Parathyroid adenoma (tissue), 2 donors: ENCODE measurements at regions not wholly inside any gene's neighbourhood (a gene's known extent, or its start where the extent isn't known, plus 50 kb on each side); places are given as distances from the start of the nearest gene placed in this dataset.

ENCODE experiments used
- H2AFZ ChIP-seq: fragments of 300-600 bp; sonication (generic); one replicate; pipeline ENCODE4 v1.7.0; 2017; ENCODE audit warnings: antibody characterized with exemption, mild to moderate bottlenecking
- H3K27ac ChIP-seq: fragments of 300-600 bp; sonication (generic); one replicate; pipeline ENCODE4 v1.7.0; 2017
- H3K27me3 ChIP-seq: fragments of 300-600 bp; sonication (generic); one replicate; pipeline ENCODE4 v1.7.0; 2017; ENCODE audit warnings: low read length; ENCODE audit not compliant: control insufficient read depth, insufficient read depth
- H3K36me3 ChIP-seq: fragments of 300-600 bp; sonication (generic); one replicate; pipeline ENCODE4 v1.7.0; 2017; ENCODE audit warnings: low read length; ENCODE audit not compliant: control insufficient read depth, insufficient read depth
- H3K4me1 ChIP-seq: fragments of 300-600 bp; sonication (generic); one replicate; pipeline ENCODE4 v1.7.0; 2017; ENCODE audit warnings: control low read depth
- H3K4me2 ChIP-seq: fragments of 300-600 bp; sonication (generic); one replicate; pipeline ENCODE4 v1.7.0; 2017; ENCODE audit warnings: low read length
- H3K4me3 ChIP-seq: fragments of 300-600 bp; sonication (generic); one replicate; pipeline ENCODE4 v1.7.0; 2017; ENCODE audit warnings: low read depth, low read length
- H3K79me2 ChIP-seq: fragments of 300-600 bp; sonication (generic); one replicate; pipeline ENCODE4 v1.7.0; 2017; ENCODE audit warnings: control low read depth
- H3K9ac ChIP-seq: fragments of 300-600 bp; sonication (generic); one replicate; pipeline ENCODE4 v1.7.0; 2017; ENCODE audit warnings: mild to moderate bottlenecking
- H3K9me3 ChIP-seq: fragments of 300-600 bp; sonication (generic); one replicate; pipeline ENCODE4 v1.7.0; 2017; ENCODE audit warnings: low read length; ENCODE audit not compliant: control insufficient read depth
- CTCF ChIP-seq: fragments of 300-600 bp; sonication (generic); IDR thresholded peaks from one replicate; pipeline ENCODE4 v1.7.0; 2017; ENCODE audit warnings: antibody characterized with exemption, mild to moderate bottlenecking
- donor health status: primary hyperparathyroidism.

DNA sequence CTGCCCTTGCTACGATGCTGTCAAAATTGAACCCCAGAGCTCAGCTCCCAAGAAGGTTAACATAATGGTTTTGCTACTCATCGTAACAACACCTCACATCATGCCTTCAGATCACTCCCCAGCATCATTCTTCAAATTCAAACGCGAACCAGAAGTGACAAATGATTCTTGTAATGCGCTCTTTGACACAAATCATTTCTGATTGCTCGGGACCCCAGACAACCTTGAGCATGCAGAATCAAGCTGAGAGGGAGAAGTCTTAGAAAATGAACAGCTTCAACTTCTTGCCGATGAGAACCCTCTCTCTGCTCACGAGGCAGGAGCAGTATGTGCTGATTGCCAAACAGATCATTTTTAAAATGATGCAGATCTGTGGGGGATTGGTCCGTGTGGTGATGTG lies 241.0 kb upstream of the ASIC2 start:
- H3K4me2 ChIP-seq: no peak overlapping the region
- no peaks in the 10 kb centered on the region for H3K79me2 ChIP-seq
- H3K27me3 ChIP-seq: no peaks in the 10 kb centered on the region
- H3K9me3 ChIP-seq: no peaks in the 10 kb centered on the region
- H3K36me3 ChIP-seq: no peaks in the 10 kb centered on the region
- H3K9ac ChIP-seq: no peak overlapping the region
- H2AFZ ChIP-seq: no peak overlapping the region
- H3K4me3 ChIP-seq: no peak overlapping the region
- no peak overlapping the region for H3K27ac ChIP-seq
- no peaks in the 10 kb centered on the region for H3K4me1 ChIP-seq
- no peak for TF ChIP-seq CTCF

- no peaks in the 10 kb centered on the region for H3K4me1 ChIP-seq
- no peaks in the 10 kb centered on the region for H3K36me3 ChIP-seq
- no peaks in the 10 kb centered on the region for H3K9me3 ChIP-seq
- H3K4me3 ChIP-seq: no peak overlapping the region
- H3K27ac ChIP-seq: no peak overlapping the region
- H2AFZ ChIP-seq: no peak overlapping the region
- H3K9ac ChIP-seq: no peak overlapping the region
- H3K79me2 ChIP-seq: no peaks in the 10 kb centered on the region
- no peak overlapping the region for H3K4me2 ChIP-seq
- no peak for TF ChIP-seq CTCF
- no peaks in the 10 kb centered on the region for H3K27me3 ChIP-seq
Measured at GRCh38 chr17:33545124-33545523, 252.0 kb upstream of the ASIC2 start.

- H3K27me3 ChIP-seq: no peaks in the 10 kb centered on the region
- H3K4me2 ChIP-seq: no peak overlapping the region
- H3K4me3 ChIP-seq: no peak overlapping the region
- H3K9me3 ChIP-seq: no peaks in the 10 kb centered on the region
- H3K4me1 ChIP-seq: no peaks in the 10 kb centered on the region
- H3K27ac ChIP-seq: no peak overlapping the region
- no peak overlapping the region for H3K9ac ChIP-seq
- TF ChIP-seq CTCF: no peak
- H2AFZ ChIP-seq: no peak overlapping the region
- no peaks in the 10 kb centered on the region for H3K79me2 ChIP-seq
- no peaks in the 10 kb centered on the region for H3K36me3 ChIP-seq
Measured at GRCh38 chr17:33550261-33550660, 257.2 kb upstream of the ASIC2 start.

GRCh38 chr17:33551075-33551474 lies 258.0 kb upstream of the ASIC2 start:
- H3K27ac ChIP-seq: no peak overlapping the region
- H2AFZ ChIP-seq: no peak overlapping the region
- no peak for TF ChIP-seq CTCF
- H3K36me3 ChIP-seq: no peaks in the 10 kb centered on the region
- H3K9ac ChIP-seq: no peak overlapping the region
- no peak overlapping the region for H3K4me3 ChIP-seq
- H3K4me1 ChIP-seq: peaks cover 3% of the 10 kb centered on the region
- H3K27me3 ChIP-seq: no peaks in the 10 kb centered on the region
- H3K9me3 ChIP-seq: no peaks in the 10 kb centered on the region
- no peaks in the 10 kb centered on the region for H3K79me2 ChIP-seq
- no peak overlapping the region for H3K4me2 ChIP-seq

DNA sequence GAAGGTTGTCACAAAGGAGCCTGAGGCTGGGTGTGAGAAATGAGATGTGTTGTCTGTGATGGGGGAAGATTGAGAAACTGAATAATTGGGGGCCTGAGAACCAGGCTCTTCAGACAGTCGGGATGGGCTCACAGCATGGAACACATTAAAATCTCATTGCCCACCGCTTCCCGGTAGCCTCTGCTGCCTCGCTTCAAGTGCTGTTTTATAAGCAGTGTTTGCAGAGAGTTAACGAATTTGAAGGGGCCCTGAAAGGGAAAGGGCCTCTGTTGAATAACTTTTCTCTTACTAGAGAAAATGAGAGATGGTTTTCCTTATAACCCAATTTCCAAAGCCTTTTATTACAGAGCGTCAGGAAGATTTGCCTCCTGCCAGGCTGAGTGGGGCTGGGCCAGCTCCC lies 258.8 kb upstream of the ASIC2 start:
- Histone ChIP-seq H3K4me2 (no peak overlapping the region), H3K4me3 (no peak overlapping the region), H3K4me1 (peaks cover 3% of the 10 kb centered on the region), H3K27ac (no peak overlapping the region), H3K79me2 (no peaks in the 10 kb centered on the region), H3K9ac (no peak overlapping the region), H3K27me3 (no peaks in the 10 kb centered on the region), H3K36me3 (no peaks in the 10 kb centered on the region), H2AFZ (no peak overlapping the region), H3K9me3 (no peaks in the 10 kb centered on the region)
- TF ChIP-seq CTCF: no peak
